Esophagus muscularis mucosa (tissue), 4 donors: ENCODE measurements at regions not wholly inside any gene's neighbourhood (a gene's known extent, or its start where the extent isn't known, plus 50 kb on each side); places are given as distances from the start of the nearest gene placed in this dataset.

ENCODE experiments used
- DNase-seq: peaks from one replicate; pipeline ENCODE4 v3.0.0-alpha.2; 2017; ENCODE audit errors: extremely low spot score
- H3K27ac ChIP-seq, 4 donors: fragments of 200-600 bp; sonication (generic); replicated peaks in 1 of 4; 1 replicate in 3 of 4; 2 replicates in 1 of 4; pipeline ENCODE4 v1.5.1; 2016 to 2019; ENCODE audit warnings: mild to moderate bottlenecking in 1 of 4
- H3K27me3 ChIP-seq, 4 donors: fragments of 200-600 bp; sonication (generic); one replicate each; pipeline versions ENCODE4 v1.5.1 to v1.6.0; 2016 to 2019
- H3K36me3 ChIP-seq, 4 donors: fragments of 200-600 bp; sonication (generic); one replicate each; pipeline ENCODE4 v1.5.1; 2016 to 2019
- H3K4me1 ChIP-seq, 4 donors: fragments of 200-600 bp; sonication (generic); one replicate each; pipeline ENCODE4 v1.5.1; 2016 to 2019
- H3K4me3 ChIP-seq, 4 donors: fragments of 200-600 bp; sonication (generic); 1 replicate in 2 of 4; 2 replicates in 2 of 4; pipeline ENCODE4 v1.5.1; 2016 to 2019; ENCODE audit warnings: mild to moderate bottlenecking in 4 of 4, moderate library complexity in 1 of 4
- H3K9me3 ChIP-seq, 4 donors: fragments of 200-600 bp; sonication (generic); 1 replicate in 3 of 4; 2 replicates in 1 of 4; pipeline ENCODE4 v1.5.1; 2016 to 2019
- EP300 ChIP-seq: sonication (generic); formaldehyde crosslinking; IDR thresholded peaks from one replicate; pipeline ENCODE4 v1.6.1; 2017; ENCODE audit warnings: antibody characterized with exemption
- POLR2A ChIP-seq: fragments of 450-650 bp; IDR thresholded peaks from one replicate; pipeline ENCODE4 v1.6.1; 2017; ENCODE audit warnings: antibody characterized with exemption, moderate library complexity, mild to moderate bottlenecking, low read depth
- POLR2AphosphoS5 ChIP-seq, 2 donors: sonication (generic); formaldehyde crosslinking; IDR thresholded peaks; one replicate each; pipeline ENCODE4 v1.6.1; 2017; ENCODE audit warnings: antibody characterized with exemption in 2 of 2
- WGBS: methylation state at CpG from one replicate; pipeline ENCODE4 v1.1.5; 2018; 5-methylcytosine and 5-hydroxymethylcytosine counted together
- intact Hi-C: fragments of 100-400 bp; cut with DNase I; formaldehyde crosslinking; loops from one replicate; pipeline ENCODE4 v1.15.1; 2023
- TF ChIP-seq, protein P1 (sequence below), 3 experiments: fragments of 200-600 bp in 2 of 3; fragments of 450-650 bp in 1 of 3; sonication (generic) in 2 of 3; IDR thresholded peaks; one replicate each; pipeline ENCODE4 v1.5.1; 2017 to 2019; ENCODE audit warnings: antibody characterized with exemption in 3 of 3, mild to moderate bottlenecking in 2 of 3, moderate library complexity in 1 of 3

DNA sequence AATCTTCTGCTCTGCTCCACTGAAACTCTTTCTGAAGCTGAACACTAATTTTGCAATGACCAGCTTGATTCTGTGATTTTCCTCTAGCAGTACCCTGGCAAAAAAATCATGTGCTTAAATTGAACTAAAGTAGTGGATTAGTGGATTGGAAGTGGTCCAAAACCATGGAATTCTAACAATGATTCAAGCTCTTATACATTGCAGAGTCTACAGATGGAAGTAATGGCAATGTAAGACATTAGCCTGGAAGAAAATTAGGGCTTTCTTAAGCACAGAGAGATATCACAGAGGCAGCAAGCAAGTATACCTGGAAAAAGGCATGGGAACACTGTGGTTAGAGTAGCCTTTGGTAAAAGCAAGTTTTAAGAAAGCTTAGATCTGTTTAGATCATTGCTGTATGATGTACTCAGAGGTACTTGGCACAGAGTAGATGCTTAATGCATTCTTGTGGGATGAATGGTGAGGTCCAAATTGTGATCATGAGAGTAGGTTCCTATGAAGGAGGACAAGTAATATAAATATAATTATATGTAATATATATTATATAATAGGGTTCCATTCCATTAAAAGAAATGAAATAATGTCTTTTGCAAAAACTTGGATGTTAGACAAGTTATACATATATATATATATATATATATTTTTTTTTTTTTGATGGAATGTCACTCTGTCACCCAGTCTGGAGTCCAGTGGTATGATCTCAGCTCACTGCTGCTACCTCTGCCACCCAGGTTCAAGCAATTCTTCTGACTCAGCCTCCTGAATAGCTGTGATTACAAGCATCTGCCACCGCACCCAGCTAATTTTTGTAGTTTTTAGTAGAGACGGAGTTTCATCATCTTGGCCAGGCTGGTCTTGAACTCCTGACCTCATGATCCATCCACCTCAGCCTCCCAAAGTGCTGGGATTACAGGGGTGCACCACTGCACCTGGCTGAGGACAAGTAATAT is 172.2 kb upstream of the SCN7A start:
- intact Hi-C loops: no loop called here

DNA sequence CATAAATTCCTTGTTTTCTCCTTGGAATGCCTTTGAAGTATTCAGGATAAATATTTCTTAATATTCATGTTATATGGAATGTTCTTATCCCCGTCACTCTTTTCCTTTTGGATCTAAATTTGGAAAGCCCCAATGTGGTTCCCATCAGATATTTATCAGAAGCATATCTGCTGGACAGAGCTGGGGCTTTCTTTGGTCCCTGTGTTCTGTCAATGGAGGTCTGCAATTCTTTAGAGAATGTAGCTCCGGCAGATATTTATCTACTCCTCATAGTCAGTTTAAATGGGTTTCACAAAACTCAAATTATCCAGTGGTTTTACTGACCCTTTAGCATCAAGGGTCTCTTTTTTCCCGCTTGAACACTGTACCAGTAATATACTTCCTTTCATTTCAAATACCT is 167.8 kb upstream of the SCN7A start:
- DNase-seq: no peak
- Histone ChIP-seq H3K27me3 (no peaks in the 10 kb centered on the region), H3K4me3 (no peak overlapping the region), H3K4me1 (no peaks in the 10 kb centered on the region), H3K27ac (no peak overlapping the region), H3K9me3 (no peaks in the 10 kb centered on the region), H3K36me3 (no peaks in the 10 kb centered on the region)
- intact Hi-C loops: no loop called here
- TF ChIP-seq POLR2A (no peak), POLR2AphosphoS5 (IDR thresholded peaks at IDR 0.05) (no peak), EP300 (no peak)
- TF ChIP-seq, protein P1, sequence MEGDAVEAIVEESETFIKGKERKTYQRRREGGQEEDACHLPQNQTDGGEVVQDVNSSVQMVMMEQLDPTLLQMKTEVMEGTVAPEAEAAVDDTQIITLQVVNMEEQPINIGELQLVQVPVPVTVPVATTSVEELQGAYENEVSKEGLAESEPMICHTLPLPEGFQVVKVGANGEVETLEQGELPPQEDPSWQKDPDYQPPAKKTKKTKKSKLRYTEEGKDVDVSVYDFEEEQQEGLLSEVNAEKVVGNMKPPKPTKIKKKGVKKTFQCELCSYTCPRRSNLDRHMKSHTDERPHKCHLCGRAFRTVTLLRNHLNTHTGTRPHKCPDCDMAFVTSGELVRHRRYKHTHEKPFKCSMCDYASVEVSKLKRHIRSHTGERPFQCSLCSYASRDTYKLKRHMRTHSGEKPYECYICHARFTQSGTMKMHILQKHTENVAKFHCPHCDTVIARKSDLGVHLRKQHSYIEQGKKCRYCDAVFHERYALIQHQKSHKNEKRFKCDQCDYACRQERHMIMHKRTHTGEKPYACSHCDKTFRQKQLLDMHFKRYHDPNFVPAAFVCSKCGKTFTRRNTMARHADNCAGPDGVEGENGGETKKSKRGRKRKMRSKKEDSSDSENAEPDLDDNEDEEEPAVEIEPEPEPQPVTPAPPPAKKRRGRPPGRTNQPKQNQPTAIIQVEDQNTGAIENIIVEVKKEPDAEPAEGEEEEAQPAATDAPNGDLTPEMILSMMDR (IDR thresholded peaks at IDR 0.05): no peak
- 69% methylated on average over 3 of the region's 3 CpGs for WGBS

More for the DNA sequence above, 172.2 kb upstream of the SCN7A start:
- WGBS: 84% methylated on average over 2 of the region's 2 CpGs
- H3K27me3 ChIP-seq: no peaks in the 10 kb centered on the region
- DNase-seq: no peak
- H3K4me3 ChIP-seq: no peak overlapping the region
- no peaks in the 10 kb centered on the region for H3K4me1 ChIP-seq
- TF ChIP-seq, protein P1 (IDR thresholded peaks at IDR 0.05): no peak
- TF ChIP-seq EP300 (no peak), POLR2A (no peak), POLR2AphosphoS5 (IDR thresholded peaks at IDR 0.05) (no peak)
- H3K36me3 ChIP-seq: no peaks in the 10 kb centered on the region
- no peak overlapping the region for H3K27ac ChIP-seq
- no peaks in the 10 kb centered on the region for H3K9me3 ChIP-seq

GRCh38 chr2:166661391-166661790 is 167.3 kb upstream of the SCN7A start:
- no peak for DNase-seq
- Histone ChIP-seq H3K27me3 (no peaks in the 10 kb centered on the region), H3K4me3 (no peak overlapping the region), H3K36me3 (no peaks in the 10 kb centered on the region), H3K4me1 (no peaks in the 10 kb centered on the region), H3K27ac (no peak overlapping the region), H3K9me3 (no peaks in the 10 kb centered on the region)
- intact Hi-C loops: no loop called here
- TF ChIP-seq, protein P1 (IDR thresholded peaks at IDR 0.05): no peak
- no peak for TF ChIP-seq POLR2A
- 72% methylated on average over 2 of the region's 2 CpGs for WGBS

- WGBS: 80% methylated on average over 1 of the region's 1 CpG
- DNase-seq: no peak
- no peaks in the 10 kb centered on the region for H3K9me3 ChIP-seq
- no peak for TF ChIP-seq POLR2AphosphoS5 (IDR thresholded peaks at IDR 0.05)
- no peak for TF ChIP-seq EP300
- no peak for TF ChIP-seq POLR2A
- TF ChIP-seq, protein P1 (IDR thresholded peaks at IDR 0.05): no peak
- H3K4me3 ChIP-seq: no peak overlapping the region
- no peaks in the 10 kb centered on the region for H3K4me1 ChIP-seq
- H3K36me3 ChIP-seq: no peaks in the 10 kb centered on the region
- no peaks in the 10 kb centered on the region for H3K27me3 ChIP-seq
- intact Hi-C loops: no loop called here
- no peak overlapping the region for H3K27ac ChIP-seq
Measured at GRCh38 chr2:166658901-166659300, 164.9 kb upstream of the SCN7A start.
